ENCODE measurements at regions not wholly inside any gene's neighbourhood (a gene's known extent, or its start where the extent isn't known, plus 50 kb on each side); places are given as distances from the start of the nearest gene placed in this dataset.
A peak's percentile ranks its signal among the peaks of the same experiment; 100 is the strongest.

- DNase-seq (ENCODE audit: low spot score), result no peak
- H3K27ac ChIP-seq, result no peak overlapping the region
- CTCF ChIA-PET, result interaction anchor here (0.5 kb wide), 1 partner anchor 41 kb away, joined by 3 read pairs; no protein-coding TSS in a partner anchor
- no peak for TF ChIP-seq CTCF (conservative IDR thresholded peaks at IDR 0.05; ENCODE audit: low read depth)
- POLR2A ChIA-PET (ENCODE audit: low non-redundant PET), result no interaction called here
Measured at GRCh38 chr7:117982071-117983055, 109.1 kb upstream of the CTTNBP2 start.

GRCh38 chr7:117986645-117987269, 113.5 kb upstream of the CTTNBP2 start:
- ChIA-PET CTCF (interaction anchor here (0.6 to 0.7 kb wide), 2 partner anchors 26 to 421 kb away, joined by 3 read pairs; no protein-coding TSS in a partner anchor), POLR2A (ENCODE audit: low non-redundant PET) (no interaction called here)
- TF ChIP-seq CTCF (conservative IDR thresholded peaks at IDR 0.05; ENCODE audit: low read depth), result no peak
- no peak for DNase-seq (ENCODE audit: low spot score)
- H3K27ac ChIP-seq, result no peak overlapping the region

- ChIA-PET POLR2A (ENCODE audit: low non-redundant PET) (no interaction called here), CTCF (interaction anchor here (0.6 kb wide), 1 partner anchor 178 kb away, joined by 4 read pairs; no protein-coding TSS in a partner anchor)
- no peak for DNase-seq (ENCODE audit: low spot score)
- H3K27ac ChIP-seq, result no peak overlapping the region
- TF ChIP-seq CTCF (conservative IDR thresholded peaks at IDR 0.05; ENCODE audit: low read depth), result no peak
Measured at GRCh38 chr7:117990834-117991233, 117.6 kb upstream of the CTTNBP2 start.

- no peak for DNase-seq (ENCODE audit: low spot score)
- POLR2A ChIA-PET (ENCODE audit: low non-redundant PET), result no interaction called here
- H3K27ac ChIP-seq, result no peak overlapping the region
- no peak for TF ChIP-seq CTCF (conservative IDR thresholded peaks at IDR 0.05; ENCODE audit: low read depth)
- CTCF ChIA-PET, result interaction anchor here (0.6 to 1.0 kb wide), 5 partner anchors 23 to 242 kb away, joined by 3 to 4 read pairs (median 3); no protein-coding TSS in a partner anchor
Measured at GRCh38 chr7:117992635-117993376, 119.6 kb upstream of the CTTNBP2 start.

GRCh38 chr7:117993377-117994003, 120.2 kb upstream of the CTTNBP2 start:
- ChIA-PET POLR2A (ENCODE audit: low non-redundant PET) (no interaction called here), CTCF (interaction anchor here (0.6 to 1.0 kb wide), 5 partner anchors 23 to 242 kb away, joined by 3 to 4 read pairs (median 3); no protein-coding TSS in a partner anchor)
- TF ChIP-seq CTCF (conservative IDR thresholded peaks at IDR 0.05; ENCODE audit: low read depth), result peak; percentile 53
- DNase-seq (ENCODE audit: low spot score), result peak; percentile 39
- no peak overlapping the region for H3K27ac ChIP-seq
